ENCODE measurements at regions not wholly inside any gene's neighbourhood (a gene's known extent, or its start where the extent isn't known, plus 50 kb on each side); places are given as distances from the start of the nearest gene placed in this dataset.

DNA sequence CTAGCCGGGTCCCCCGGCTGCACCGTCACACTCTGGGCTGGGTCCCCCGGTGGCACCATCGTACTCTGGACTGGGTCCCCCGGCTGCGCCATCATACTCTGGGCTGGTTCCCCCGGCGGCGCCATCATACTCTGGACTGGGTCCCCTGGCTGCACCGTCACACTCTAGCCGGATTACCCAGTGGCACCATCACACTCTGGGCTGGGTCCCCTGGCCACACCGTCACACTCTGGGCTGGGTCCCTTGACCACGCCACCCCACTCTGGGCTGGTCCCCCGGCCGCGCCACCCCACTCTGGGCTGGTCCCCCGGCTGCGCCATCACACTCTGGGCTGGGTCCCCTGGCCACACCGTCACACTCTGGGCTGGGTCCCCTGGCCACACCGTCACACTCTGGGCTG lies 653.8 kb upstream of the ID2 start:
- H3K36me3 ChIP-seq (ENCODE audit: control insufficient read depth, insufficient read depth, low read length), result no peaks in the 10 kb centered on the region
- TF ChIP-seq, protein P1, sequence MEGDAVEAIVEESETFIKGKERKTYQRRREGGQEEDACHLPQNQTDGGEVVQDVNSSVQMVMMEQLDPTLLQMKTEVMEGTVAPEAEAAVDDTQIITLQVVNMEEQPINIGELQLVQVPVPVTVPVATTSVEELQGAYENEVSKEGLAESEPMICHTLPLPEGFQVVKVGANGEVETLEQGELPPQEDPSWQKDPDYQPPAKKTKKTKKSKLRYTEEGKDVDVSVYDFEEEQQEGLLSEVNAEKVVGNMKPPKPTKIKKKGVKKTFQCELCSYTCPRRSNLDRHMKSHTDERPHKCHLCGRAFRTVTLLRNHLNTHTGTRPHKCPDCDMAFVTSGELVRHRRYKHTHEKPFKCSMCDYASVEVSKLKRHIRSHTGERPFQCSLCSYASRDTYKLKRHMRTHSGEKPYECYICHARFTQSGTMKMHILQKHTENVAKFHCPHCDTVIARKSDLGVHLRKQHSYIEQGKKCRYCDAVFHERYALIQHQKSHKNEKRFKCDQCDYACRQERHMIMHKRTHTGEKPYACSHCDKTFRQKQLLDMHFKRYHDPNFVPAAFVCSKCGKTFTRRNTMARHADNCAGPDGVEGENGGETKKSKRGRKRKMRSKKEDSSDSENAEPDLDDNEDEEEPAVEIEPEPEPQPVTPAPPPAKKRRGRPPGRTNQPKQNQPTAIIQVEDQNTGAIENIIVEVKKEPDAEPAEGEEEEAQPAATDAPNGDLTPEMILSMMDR (IDR thresholded peaks at IDR 0.05; ENCODE audit: insufficient read depth, low read length, poor library complexity, severe bottlenecking), result no peak
- no peak for DNase-seq (ENCODE audit: extremely low read depth, insufficient read length)
- no peaks in the 10 kb centered on the region for H3K27me3 ChIP-seq (replicated peaks; ENCODE audit: control insufficient read depth, insufficient read depth, low read length)
- no peak overlapping the region for H3K4me3 ChIP-seq (replicated peaks; ENCODE audit: low read depth, low read length)

DNA sequence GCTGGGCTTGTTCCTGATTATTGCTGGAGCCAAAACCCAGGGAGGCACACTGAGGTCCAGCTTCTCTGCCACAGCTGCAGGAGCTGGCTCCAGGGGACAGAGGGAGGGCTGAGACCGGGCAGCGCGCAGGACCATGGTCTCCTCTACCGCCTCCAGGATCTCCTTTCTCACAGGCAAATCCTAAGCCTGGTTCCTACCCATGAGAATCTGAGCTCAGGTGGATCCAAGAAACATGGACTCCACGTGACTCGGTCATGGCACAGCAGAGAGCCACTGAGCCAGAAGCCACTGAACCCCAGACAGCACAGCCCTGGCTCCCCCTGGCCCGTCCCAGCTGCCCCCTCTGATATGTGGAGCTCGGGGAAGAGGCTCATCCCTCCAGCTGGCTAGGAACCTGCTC lies 653.4 kb upstream of the ID2 start:
- Histone ChIP-seq H3K4me3 (replicated peaks; ENCODE audit: low read depth, low read length) (no peak overlapping the region), H3K27me3 (replicated peaks; ENCODE audit: control insufficient read depth, insufficient read depth, low read length) (no peaks in the 10 kb centered on the region), H3K36me3 (ENCODE audit: control insufficient read depth, insufficient read depth, low read length) (no peaks in the 10 kb centered on the region)
- TF ChIP-seq, protein P1 (IDR thresholded peaks at IDR 0.05; ENCODE audit: insufficient read depth, low read length, poor library complexity, severe bottlenecking), result no peak
- DNase-seq (ENCODE audit: extremely low read depth, insufficient read length), result no peak

DNA sequence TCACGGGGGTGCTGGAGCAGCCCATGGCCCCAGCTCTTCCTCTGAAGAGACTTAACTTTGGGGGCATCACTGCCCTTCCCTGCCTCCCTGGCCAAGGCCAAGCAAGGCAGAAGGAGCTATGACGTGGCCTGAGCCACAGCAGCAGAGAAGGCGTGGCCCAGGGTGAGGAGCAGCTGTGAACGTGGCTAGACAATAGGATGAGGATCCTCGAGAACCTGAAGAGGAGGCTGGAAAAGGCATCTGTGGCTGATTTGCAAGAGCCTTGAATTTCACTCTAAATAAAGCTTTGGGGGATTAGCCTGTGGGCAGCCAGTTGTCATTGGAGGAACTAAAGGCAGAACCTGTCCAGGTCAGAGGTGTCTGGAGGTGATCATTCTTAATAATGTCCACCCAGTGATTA lies 652.9 kb upstream of the ID2 start:
- Histone ChIP-seq H3K36me3 (ENCODE audit: control insufficient read depth, insufficient read depth, low read length) (no peaks in the 10 kb centered on the region), H3K27me3 (replicated peaks; ENCODE audit: control insufficient read depth, insufficient read depth, low read length) (no peaks in the 10 kb centered on the region), H3K4me3 (replicated peaks; ENCODE audit: low read depth, low read length) (no peak overlapping the region)
- no peak for DNase-seq (ENCODE audit: extremely low read depth, insufficient read length)
- TF ChIP-seq, protein P1 (IDR thresholded peaks at IDR 0.05; ENCODE audit: insufficient read depth, low read length, poor library complexity, severe bottlenecking), result no peak

DNA sequence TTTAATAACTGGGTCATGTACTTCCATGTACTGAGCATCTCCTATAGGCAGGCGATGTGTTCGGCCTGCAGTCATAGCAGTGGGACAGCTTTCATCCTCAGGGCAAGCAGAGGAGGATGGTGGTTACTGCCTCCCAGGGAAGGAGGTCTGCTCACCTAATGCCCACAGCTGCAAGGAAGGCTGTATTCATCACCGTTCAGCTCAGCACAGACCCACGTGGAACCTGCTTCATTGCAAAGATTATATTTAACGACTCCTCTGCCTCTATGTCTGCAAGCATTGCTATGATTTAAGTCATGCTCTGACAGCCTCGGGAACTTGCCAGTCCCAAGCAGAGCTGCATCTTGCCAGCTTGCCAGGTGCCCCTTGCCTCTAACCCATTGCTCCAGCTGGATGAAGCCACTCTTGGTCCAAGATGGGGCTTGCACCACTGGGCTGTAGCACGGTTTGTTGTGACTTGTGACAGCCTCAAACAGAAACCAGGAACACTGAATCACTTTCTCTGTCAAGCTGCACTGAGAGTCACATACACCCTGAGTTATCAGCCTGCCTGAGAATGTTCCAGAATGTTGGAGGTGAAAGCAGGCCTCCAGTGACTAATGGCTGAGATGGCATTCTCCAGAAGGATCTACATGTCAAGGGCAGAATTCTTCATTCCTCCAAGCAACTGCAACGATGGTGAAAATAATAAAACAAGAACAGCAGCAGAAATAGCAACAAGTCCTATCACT lies 651.1 kb upstream of the ID2 start:
- DNase-seq (ENCODE audit: extremely low read depth, insufficient read length), result no peak
- Histone ChIP-seq H3K4me3 (replicated peaks; ENCODE audit: low read depth, low read length) (no peak overlapping the region), H3K36me3 (ENCODE audit: control insufficient read depth, insufficient read depth, low read length) (no peaks in the 10 kb centered on the region), H3K27me3 (replicated peaks; ENCODE audit: control insufficient read depth, insufficient read depth, low read length) (no peaks in the 10 kb centered on the region)
- TF ChIP-seq, protein P1 (IDR thresholded peaks at IDR 0.05; ENCODE audit: insufficient read depth, low read length, poor library complexity, severe bottlenecking), result no peak

DNA sequence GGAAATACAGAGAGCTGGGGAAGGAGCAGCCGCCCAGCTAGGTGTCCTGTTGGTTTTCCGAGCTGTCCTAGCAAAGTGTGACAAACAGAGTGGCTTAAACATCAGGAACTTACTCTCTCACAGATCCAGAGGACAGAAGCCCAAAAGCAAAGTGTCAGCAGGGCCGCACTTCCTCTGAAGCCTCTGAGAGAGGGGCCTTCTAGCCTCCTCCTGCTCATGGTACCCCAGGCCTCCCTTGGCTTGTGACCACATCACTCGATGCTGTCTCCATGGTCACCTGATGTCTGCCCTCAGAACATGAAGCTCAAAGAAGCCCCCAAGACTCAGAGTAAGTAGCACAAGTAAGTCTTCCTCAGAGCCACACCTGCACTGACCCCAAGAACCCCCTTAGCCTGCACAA lies 650.5 kb upstream of the ID2 start:
- TF ChIP-seq, protein P1 (IDR thresholded peaks at IDR 0.05; ENCODE audit: insufficient read depth, low read length, poor library complexity, severe bottlenecking), result no peak
- H3K36me3 ChIP-seq (ENCODE audit: control insufficient read depth, insufficient read depth, low read length), result no peaks in the 10 kb centered on the region
- no peak for DNase-seq (ENCODE audit: extremely low read depth, insufficient read length)
- no peak overlapping the region for H3K4me3 ChIP-seq (replicated peaks; ENCODE audit: low read depth, low read length)
- no peaks in the 10 kb centered on the region for H3K27me3 ChIP-seq (replicated peaks; ENCODE audit: control insufficient read depth, insufficient read depth, low read length)
